A673 (cell line): ENCODE measurements at regions not wholly inside any gene's neighbourhood (a gene's known extent, or its start where the extent isn't known, plus 50 kb on each side); places are given as distances from the start of the nearest gene placed in this dataset.
"Not testable (repeated sequence)": the region's sequence is repeated elsewhere in the genome, so short reads cannot be mapped to it uniquely, and the experiment has no call there.

Source experiments
- BruUV-seq: library from RNA; stranded (reverse); fragments of 400-500 nt; replicated peaks from 2 replicates; lab custom pipeline; 2021; lab: Mats Ljungman, UMichigan
- CTCF ChIA-PET: fragments of 300-600 bp; sonication (Branson Sonifier 250); formaldehyde crosslinking; loops from one replicate; lab custom pipeline; 2022; ENCODE audit warnings: antibody characterized with exemption; lab: Charles Lee
- POLR2A ChIA-PET: fragments of 300-600 bp; sonication (Branson Sonifier 250); formaldehyde crosslinking; loops from one replicate; lab custom pipeline; 2022; ENCODE audit warnings: antibody characterized with exemption; ENCODE audit not compliant: low non-redundant PET; lab: Charles Lee
- DNase-seq: peaks from one replicate; pipeline ENCODE4 v3.0.0-alpha.2; 2015; ENCODE audit warnings: low spot score
- H3K27ac ChIP-seq: fragments of 200-600 bp; sonication (generic); 2 replicates; pipeline ENCODE4 v1.5.1; 2016; ENCODE audit warnings: mixed run types, low read depth, mild to moderate bottlenecking, mixed read lengths, antibody characterized with exemption, low read length; ENCODE audit not compliant: poor library complexity, severe bottlenecking
- H3K27me3 ChIP-seq: fragments of 200-600 bp; sonication (generic); replicated peaks from 2 replicates; pipeline ENCODE4 v1.6.1; 2017; ENCODE audit warnings: mixed run types, low read depth, mild to moderate bottlenecking, mixed read lengths, antibody characterized with exemption, low read length; ENCODE audit not compliant: insufficient read depth, poor library complexity
- H3K36me3 ChIP-seq: fragments of 200-600 bp; sonication (generic); 2 replicates; pipeline ENCODE4 v1.6.1; 2016; ENCODE audit warnings: mixed run types, mild to moderate bottlenecking, mixed read lengths, antibody characterized with exemption, low read length; ENCODE audit not compliant: insufficient read depth, poor library complexity, severe bottlenecking
- H3K4me1 ChIP-seq: fragments of 200-600 bp; sonication (generic); 2 replicates; pipeline ENCODE4 v1.6.1; 2017; ENCODE audit warnings: mixed run types, mild to moderate bottlenecking, mixed read lengths, antibody characterized with exemption, low read length; ENCODE audit not compliant: insufficient read depth, poor library complexity, severe bottlenecking
- H3K4me3 ChIP-seq: fragments of 200-600 bp; sonication (generic); 2 replicates; pipeline ENCODE4 v1.5.1; 2016; ENCODE audit warnings: low read depth, mixed run types, mild to moderate bottlenecking, mixed read lengths, low read length; ENCODE audit not compliant: poor library complexity, severe bottlenecking
- H3K9me3 ChIP-seq: fragments of 200-600 bp; sonication (generic); 2 replicates; pipeline ENCODE4 v1.6.1; 2016; ENCODE audit warnings: mixed run types, low read depth, mild to moderate bottlenecking, mixed read lengths, antibody characterized with exemption, low read length; ENCODE audit not compliant: poor library complexity, severe bottlenecking
- CTCF ChIP-seq: fragments of 300-800, 200-600 bp; sonication (generic); conservative IDR thresholded peaks from 2 replicates; pipeline ENCODE4 v1.5.1; 2017; ENCODE audit warnings: low read depth, mild to moderate bottlenecking, antibody characterized with exemption, low read length, moderate library complexity, mixed read lengths
- EZH2 ChIP-seq: fragments of 200-600 bp; sonication (generic); IDR thresholded peaks from 2 replicates; pipeline ENCODE4 v1.6.1; 2017; ENCODE audit warnings: borderline replicate concordance, low read depth, mild to moderate bottlenecking, mixed read lengths, antibody characterized with exemption, low read length; ENCODE audit not compliant: poor library complexity, severe bottlenecking
- intact Hi-C: fragments of 100-400 bp; cut with micrococcal nuclease; formaldehyde crosslinking; loops from one replicate; pipeline ENCODE4 v1.10.0; 2022; ENCODE audit not compliant: unreplicated experiment

GRCh38 chr6:26743157-26743821 is 83.7 kb upstream of the ZNF322 start:
- no peaks in the 10 kb centered on the region for H3K36me3 ChIP-seq
- no peaks in the 10 kb centered on the region for H3K4me1 ChIP-seq
- no peak overlapping the region for H3K27ac ChIP-seq
- H3K4me3 ChIP-seq = peak overlapping the region; percentile 33
- no peak for TF ChIP-seq CTCF
- TF ChIP-seq EZH2 = no peak
- intact Hi-C loops = no loop called here
- BruUV-seq = no TSS peak
- DNase-seq = peak; percentile 73
- no peaks in the 10 kb centered on the region for H3K9me3 ChIP-seq
- ChIA-PET CTCF (no interaction called here), POLR2A (interaction anchor here (0.7 kb wide), 1 partner anchor 279 kb away, joined by 3 read pairs; no protein-coding TSS in a partner anchor)
- peaks cover 3% of the 10 kb centered on the region for H3K27me3 ChIP-seq

GRCh38 chr6:26743941-26744699 is 84.6 kb upstream of the ZNF322 start:
- Histone ChIP-seq H3K27me3 (peaks cover 3% of the 10 kb centered on the region), H3K4me3 (peak overlapping the region; percentile 33), H3K27ac (no peak overlapping the region), H3K36me3 (no peaks in the 10 kb centered on the region), H3K9me3 (no peaks in the 10 kb centered on the region), H3K4me1 (no peaks in the 10 kb centered on the region)
- ChIA-PET CTCF (no interaction called here), POLR2A (no interaction called here)
- DNase-seq = no peak
- no TSS peak for BruUV-seq
- TF ChIP-seq CTCF = no peak
- TF ChIP-seq EZH2 = no peak
- intact Hi-C loops = no loop called here

GRCh38 chr6:26744837-26745282 is 85.3 kb upstream of the ZNF322 start:
- H3K36me3 ChIP-seq, H3K27me3 ChIP-seq, DNase-seq, H3K4me3 ChIP-seq, CTCF ChIA-PET, H3K9me3 ChIP-seq, H3K27ac ChIP-seq, POLR2A ChIA-PET, intact Hi-C loops, BruUV-seq, H3K4me1 ChIP-seq: not testable (repeated sequence)

GRCh38 chr6:26745964-26746363 is 86.4 kb upstream of the ZNF322 start:
- H3K27me3 ChIP-seq, H3K4me1 ChIP-seq, POLR2A ChIA-PET, H3K27ac ChIP-seq, BruUV-seq, DNase-seq, CTCF ChIA-PET, H3K36me3 ChIP-seq, intact Hi-C loops, H3K9me3 ChIP-seq, H3K4me3 ChIP-seq: not testable (repeated sequence)

- H3K9me3 ChIP-seq, H3K27me3 ChIP-seq, H3K27ac ChIP-seq, intact Hi-C loops, H3K4me3 ChIP-seq, CTCF ChIA-PET, POLR2A ChIA-PET, H3K36me3 ChIP-seq, BruUV-seq, H3K4me1 ChIP-seq, DNase-seq: not testable (repeated sequence)
These were observed 89.7 kb upstream of the ZNF322 start for GRCh38 chr6:26749126-26749758.
